SIG-M5 treated with dmso at 0.1 percent for 504 hours (cell line): ENCODE measurements at regions not wholly inside any gene's neighbourhood (a gene's known extent, or its start where the extent isn't known, plus 50 kb on each side); places are given as distances from the start of the nearest gene placed in this dataset.

Experiments
- DNase-seq: peaks from one replicate; lab custom pipeline; 2025; ENCODE audit not compliant: unreplicated experiment; lab: John Stamatoyannopoulos, UW

- DNase-seq = no peak
Measured at GRCh38 chr4:96894621-96895020, 1054.7 kb downstream of the PDHA2 start.

- no peak for DNase-seq
Measured at GRCh38 chr4:96895826-96896225, 1055.9 kb downstream of the PDHA2 start.

- DNase-seq = no peak
Measured at GRCh38 chr4:96912716-96913115, 1072.8 kb downstream of the PDHA2 start.

- no peak for DNase-seq
Measured at GRCh38 chr4:96913441-96914080, 1073.7 kb downstream of the PDHA2 start.

GRCh38 chr4:96916711-96917110 is 1076.8 kb downstream of the PDHA2 start:
- no peak for DNase-seq

- no peak for DNase-seq
Measured at GRCh38 chr4:96936886-96937285, 1097.0 kb downstream of the PDHA2 start.

GRCh38 chr4:96946552-96946951 is 1106.7 kb downstream of the PDHA2 start:
- no peak for DNase-seq

GRCh38 chr4:96952610-96953009 is 1112.7 kb downstream of the PDHA2 start:
- no peak for DNase-seq

- no peak for DNase-seq
Measured at GRCh38 chr4:96955226-96955625, 1115.3 kb downstream of the PDHA2 start.

- no peak for DNase-seq
Measured at GRCh38 chr4:96955691-96956090, 1115.8 kb downstream of the PDHA2 start.

- DNase-seq = no peak
Measured at GRCh38 chr4:96969455-96969854, 1129.6 kb downstream of the PDHA2 start.

GRCh38 chr4:96972920-96973319 is 1133.0 kb downstream of the PDHA2 start:
- DNase-seq = no peak

- no peak for DNase-seq
Measured at GRCh38 chr4:96974295-96974694, 1134.4 kb downstream of the PDHA2 start.

- no peak for DNase-seq
Measured at GRCh38 chr4:96983830-96984229, 1143.9 kb downstream of the PDHA2 start.

GRCh38 chr4:96986816-96987215 is 1146.9 kb downstream of the PDHA2 start:
- DNase-seq = no peak

GRCh38 chr4:96991083-96991482 is 1151.2 kb downstream of the PDHA2 start:
- no peak for DNase-seq

- DNase-seq = no peak
Measured at GRCh38 chr4:96992443-96992842, 1150.8 kb downstream of the STPG2 start.

- DNase-seq = no peak
Measured at GRCh38 chr4:96993560-96993959, 1149.7 kb downstream of the STPG2 start.

GRCh38 chr4:97003715-97004114 is 1139.6 kb downstream of the STPG2 start:
- DNase-seq = no peak

GRCh38 chr4:97013309-97013708 is 1130.0 kb downstream of the STPG2 start:
- DNase-seq = no peak

- DNase-seq = no peak
Measured at GRCh38 chr4:97013711-97014110, 1129.6 kb downstream of the STPG2 start.

GRCh38 chr4:97015301-97015700 is 1128.0 kb downstream of the STPG2 start:
- no peak for DNase-seq

GRCh38 chr4:97016186-97016907 is 1126.9 kb downstream of the STPG2 start:
- DNase-seq = no peak
